ENCODE measurements at regions not wholly inside any gene's neighbourhood (a gene's known extent, or its start where the extent isn't known, plus 50 kb on each side); places are given as distances from the start of the nearest gene placed in this dataset.
A peak's percentile ranks its signal among the peaks of the same experiment; 100 is the strongest.

- no peak for DNase-seq (ENCODE audit: low read depth)
Measured at GRCh38 chr5:159702301-159702700, 214.0 kb upstream of the ADRA1B start.

- no peak for DNase-seq (ENCODE audit: low read depth)
Measured at GRCh38 chr5:159702826-159703225, 213.5 kb upstream of the ADRA1B start.

GRCh38 chr5:159704160-159704559 is 212.1 kb upstream of the ADRA1B start:
- DNase-seq (ENCODE audit: low read depth) = peak; percentile 54

GRCh38 chr5:159705948-159706347 is 210.3 kb upstream of the ADRA1B start:
- no peak for DNase-seq (ENCODE audit: low read depth)

- no peak for DNase-seq (ENCODE audit: low read depth)
Measured at GRCh38 chr5:159708090-159708489, 208.2 kb upstream of the ADRA1B start.

GRCh38 chr5:159712672-159713071 is 203.6 kb upstream of the ADRA1B start:
- DNase-seq (ENCODE audit: low read depth) = peak; percentile 15

- DNase-seq (ENCODE audit: low read depth) = no peak
Measured at GRCh38 chr5:159713254-159713653, 203.0 kb upstream of the ADRA1B start.

GRCh38 chr5:159713773-159714172 is 202.5 kb upstream of the ADRA1B start:
- no peak for DNase-seq (ENCODE audit: low read depth)

GRCh38 chr5:159725475-159725874 is 190.8 kb upstream of the ADRA1B start:
- DNase-seq (ENCODE audit: low read depth) = no peak

GRCh38 chr5:159727167-159727566 is 189.1 kb upstream of the ADRA1B start:
- no peak for DNase-seq (ENCODE audit: low read depth)

GRCh38 chr5:159730285-159730684 is 186.0 kb upstream of the ADRA1B start:
- DNase-seq (ENCODE audit: low read depth) = peak; percentile 47

GRCh38 chr5:159732220-159732619 is 184.1 kb upstream of the ADRA1B start:
- DNase-seq (ENCODE audit: low read depth) = peak; percentile 79

- DNase-seq (ENCODE audit: low read depth) = no peak
Measured at GRCh38 chr5:159734366-159734765, 181.9 kb upstream of the ADRA1B start.

- peak; percentile 45 for DNase-seq (ENCODE audit: low read depth)
Measured at GRCh38 chr5:159735036-159735435, 181.2 kb upstream of the ADRA1B start.

GRCh38 chr5:159735749-159736660 is 180.3 kb upstream of the ADRA1B start:
- no peak for DNase-seq (ENCODE audit: low read depth)

- DNase-seq (ENCODE audit: low read depth) = no peak
Measured at GRCh38 chr5:159736844-159737243, 179.4 kb upstream of the ADRA1B start.

- peak; percentile 39 for DNase-seq (ENCODE audit: low read depth)
Measured at GRCh38 chr5:159737263-159737662, 179.0 kb upstream of the ADRA1B start.

GRCh38 chr5:159741829-159742322 is 174.4 kb upstream of the ADRA1B start:
- no peak for DNase-seq (ENCODE audit: low read depth)

GRCh38 chr5:159743234-159743633 is 173.0 kb upstream of the ADRA1B start:
- DNase-seq (ENCODE audit: low read depth) = no peak

- no peak for DNase-seq (ENCODE audit: low read depth)
Measured at GRCh38 chr5:159746707-159747106, 169.6 kb upstream of the ADRA1B start.

- DNase-seq (ENCODE audit: low read depth) = peak; percentile 62
Measured at GRCh38 chr5:159749146-159749545, 167.1 kb upstream of the ADRA1B start.

GRCh38 chr5:159750226-159750625 is 166.1 kb upstream of the ADRA1B start:
- no peak for DNase-seq (ENCODE audit: low read depth)

GRCh38 chr5:159751459-159751858 is 164.8 kb upstream of the ADRA1B start:
- no peak for DNase-seq (ENCODE audit: low read depth)
